ENCODE measurements at regions not wholly inside any gene's neighbourhood (a gene's known extent, or its start where the extent isn't known, plus 50 kb on each side); places are given as distances from the start of the nearest gene placed in this dataset.

DNA sequence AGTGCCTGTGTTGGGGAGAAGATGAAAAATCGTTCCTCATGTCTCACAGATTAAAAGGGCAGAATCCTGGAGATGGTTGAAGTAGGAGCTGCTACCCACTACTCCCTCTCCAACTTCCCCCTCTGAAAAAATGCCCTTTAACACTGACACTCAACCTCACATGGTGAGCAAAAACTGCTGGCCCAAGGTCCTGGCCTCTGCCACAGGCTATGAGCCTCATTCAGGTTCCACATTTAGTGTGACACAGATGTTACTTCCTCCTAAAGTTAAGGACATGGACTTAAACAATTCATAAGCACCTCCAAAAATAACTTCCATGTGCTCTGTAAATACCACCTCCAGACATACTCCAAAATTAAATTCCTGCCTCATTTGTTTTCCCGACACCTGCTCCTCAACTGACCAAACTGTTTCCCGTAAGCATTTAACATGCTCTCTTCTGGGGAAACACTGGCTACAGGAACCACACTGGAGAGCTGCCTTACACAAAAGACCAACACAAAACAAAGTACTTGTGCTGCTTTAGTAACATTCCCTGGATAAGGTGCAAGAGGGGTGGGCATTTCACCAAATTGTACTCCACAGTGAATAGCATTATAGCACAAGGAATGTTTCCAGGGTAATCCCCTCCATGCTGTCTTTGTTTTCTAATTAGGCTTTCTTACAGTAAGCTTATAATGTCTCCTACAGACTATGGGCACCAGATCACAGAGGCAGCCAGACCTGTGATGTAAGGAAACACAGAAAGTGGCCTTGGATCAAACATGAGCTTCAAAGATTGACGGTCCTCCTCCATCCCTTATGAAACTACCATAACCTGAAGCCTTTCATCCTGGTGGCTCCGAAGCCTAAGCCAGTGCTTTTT is 57.0 kb downstream of the PHLDA1 start:
- TF ChIP-seq, protein P1, sequence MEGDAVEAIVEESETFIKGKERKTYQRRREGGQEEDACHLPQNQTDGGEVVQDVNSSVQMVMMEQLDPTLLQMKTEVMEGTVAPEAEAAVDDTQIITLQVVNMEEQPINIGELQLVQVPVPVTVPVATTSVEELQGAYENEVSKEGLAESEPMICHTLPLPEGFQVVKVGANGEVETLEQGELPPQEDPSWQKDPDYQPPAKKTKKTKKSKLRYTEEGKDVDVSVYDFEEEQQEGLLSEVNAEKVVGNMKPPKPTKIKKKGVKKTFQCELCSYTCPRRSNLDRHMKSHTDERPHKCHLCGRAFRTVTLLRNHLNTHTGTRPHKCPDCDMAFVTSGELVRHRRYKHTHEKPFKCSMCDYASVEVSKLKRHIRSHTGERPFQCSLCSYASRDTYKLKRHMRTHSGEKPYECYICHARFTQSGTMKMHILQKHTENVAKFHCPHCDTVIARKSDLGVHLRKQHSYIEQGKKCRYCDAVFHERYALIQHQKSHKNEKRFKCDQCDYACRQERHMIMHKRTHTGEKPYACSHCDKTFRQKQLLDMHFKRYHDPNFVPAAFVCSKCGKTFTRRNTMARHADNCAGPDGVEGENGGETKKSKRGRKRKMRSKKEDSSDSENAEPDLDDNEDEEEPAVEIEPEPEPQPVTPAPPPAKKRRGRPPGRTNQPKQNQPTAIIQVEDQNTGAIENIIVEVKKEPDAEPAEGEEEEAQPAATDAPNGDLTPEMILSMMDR (IDR thresholded peaks at IDR 0.05; ENCODE audit: insufficient read depth, low read length), result no peak
- TF ChIP-seq, protein P2, sequence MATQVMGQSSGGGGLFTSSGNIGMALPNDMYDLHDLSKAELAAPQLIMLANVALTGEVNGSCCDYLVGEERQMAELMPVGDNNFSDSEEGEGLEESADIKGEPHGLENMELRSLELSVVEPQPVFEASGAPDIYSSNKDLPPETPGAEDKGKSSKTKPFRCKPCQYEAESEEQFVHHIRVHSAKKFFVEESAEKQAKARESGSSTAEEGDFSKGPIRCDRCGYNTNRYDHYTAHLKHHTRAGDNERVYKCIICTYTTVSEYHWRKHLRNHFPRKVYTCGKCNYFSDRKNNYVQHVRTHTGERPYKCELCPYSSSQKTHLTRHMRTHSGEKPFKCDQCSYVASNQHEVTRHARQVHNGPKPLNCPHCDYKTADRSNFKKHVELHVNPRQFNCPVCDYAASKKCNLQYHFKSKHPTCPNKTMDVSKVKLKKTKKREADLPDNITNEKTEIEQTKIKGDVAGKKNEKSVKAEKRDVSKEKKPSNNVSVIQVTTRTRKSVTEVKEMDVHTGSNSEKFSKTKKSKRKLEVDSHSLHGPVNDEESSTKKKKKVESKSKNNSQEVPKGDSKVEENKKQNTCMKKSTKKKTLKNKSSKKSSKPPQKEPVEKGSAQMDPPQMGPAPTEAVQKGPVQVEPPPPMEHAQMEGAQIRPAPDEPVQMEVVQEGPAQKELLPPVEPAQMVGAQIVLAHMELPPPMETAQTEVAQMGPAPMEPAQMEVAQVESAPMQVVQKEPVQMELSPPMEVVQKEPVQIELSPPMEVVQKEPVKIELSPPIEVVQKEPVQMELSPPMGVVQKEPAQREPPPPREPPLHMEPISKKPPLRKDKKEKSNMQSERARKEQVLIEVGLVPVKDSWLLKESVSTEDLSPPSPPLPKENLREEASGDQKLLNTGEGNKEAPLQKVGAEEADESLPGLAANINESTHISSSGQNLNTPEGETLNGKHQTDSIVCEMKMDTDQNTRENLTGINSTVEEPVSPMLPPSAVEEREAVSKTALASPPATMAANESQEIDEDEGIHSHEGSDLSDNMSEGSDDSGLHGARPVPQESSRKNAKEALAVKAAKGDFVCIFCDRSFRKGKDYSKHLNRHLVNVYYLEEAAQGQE (IDR thresholded peaks at IDR 0.05; ENCODE audit: insufficient replicate concordance, low read depth), result no peak
- 0 out of 2 replicates have a peak, but pooled peaks have one; percentile 42 for TF ChIP-seq GABPA (IDR thresholded peaks at IDR 0.05; ENCODE audit: low read depth)
- TF ChIP-seq POLR2AphosphoS5 (IDR thresholded peaks at IDR 0.05; ENCODE audit: low read depth), result no peak
- no peak for TF ChIP-seq SPI1 (IDR thresholded peaks at IDR 0.05; ENCODE audit: borderline replicate concordance, low read depth)
